ENCODE measurements at regions not wholly inside any gene's neighbourhood (a gene's known extent, or its start where the extent isn't known, plus 50 kb on each side); places are given as distances from the start of the nearest gene placed in this dataset.

DNA sequence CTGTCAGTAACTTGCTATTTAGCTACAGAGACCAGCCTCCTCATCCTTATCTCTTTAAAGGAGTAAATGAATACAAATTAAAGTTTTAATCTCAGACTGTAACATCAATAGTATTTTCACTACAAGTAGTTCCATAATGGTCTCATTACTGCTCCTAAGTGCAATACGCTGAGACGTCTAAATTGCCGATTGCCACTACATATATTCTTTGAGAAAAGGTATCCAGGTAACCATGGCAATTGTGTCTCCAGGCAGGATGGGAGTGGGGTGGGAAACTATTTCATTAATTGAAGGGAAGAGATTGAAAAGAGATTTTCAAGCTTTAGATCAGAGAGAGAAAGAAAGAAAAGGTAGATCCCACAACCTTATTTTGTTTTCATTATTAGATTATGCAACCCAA is 65.5 kb upstream of the PPP2R2B start:
- TF ChIP-seq CTCF (IDR thresholded peaks at IDR 0.05; ENCODE audit: low read depth, low read length) (no peak), EZH2phosphoT487 (IDR thresholded peaks at IDR 0.05; ENCODE audit: low read depth) (no peak)
